BJ (cell line): ENCODE measurements at regions not wholly inside any gene's neighbourhood (a gene's known extent, or its start where the extent isn't known, plus 50 kb on each side); places are given as distances from the start of the nearest gene placed in this dataset.

ENCODE experiments used
- CTCF ChIA-PET: fragments of 350-600 bp; formaldehyde crosslinking; extraction: SDS; loops from one replicate; lab custom pipeline; 2021; ENCODE audit warnings: antibody characterized with exemption, inconsistent platforms; lab: Yijun Ruan, JAX
- POLR2A ChIA-PET: fragments of 300-600 bp; sonication (Branson Sonifier 250); formaldehyde crosslinking; extraction: SDS; loops from one replicate; lab custom pipeline; 2021; ENCODE audit warnings: antibody characterized with exemption; lab: Charles Lee
- DNase-seq: peaks from one replicate; pipeline ENCODE4 v3.0.0-alpha.2; 2011; ENCODE audit warnings: low read depth
- H3K27me3 ChIP-seq: 2 replicates; pipeline ENCODE4 v1.6.0; 2011; ENCODE audit warnings: low read length; ENCODE audit not compliant: control insufficient read depth, insufficient read depth
- H3K36me3 ChIP-seq: 2 replicates; pipeline ENCODE4 v1.5.1; 2011; ENCODE audit warnings: low read length; ENCODE audit not compliant: control insufficient read depth, insufficient read depth
- H3K4me3 ChIP-seq: 2 replicates; pipeline ENCODE4 v1.5.1; 2011; ENCODE audit warnings: low read depth, mild to moderate bottlenecking, control low read depth, low read length
- TF ChIP-seq, protein P1 (sequence below): IDR thresholded peaks from 2 replicates; pipeline ENCODE4 v1.5.1; 2011; ENCODE audit warnings: low read depth, mild to moderate bottlenecking, control low read depth, inconsistent platforms, low read length, moderate library complexity; ENCODE audit not compliant: insufficient read depth

DNA sequence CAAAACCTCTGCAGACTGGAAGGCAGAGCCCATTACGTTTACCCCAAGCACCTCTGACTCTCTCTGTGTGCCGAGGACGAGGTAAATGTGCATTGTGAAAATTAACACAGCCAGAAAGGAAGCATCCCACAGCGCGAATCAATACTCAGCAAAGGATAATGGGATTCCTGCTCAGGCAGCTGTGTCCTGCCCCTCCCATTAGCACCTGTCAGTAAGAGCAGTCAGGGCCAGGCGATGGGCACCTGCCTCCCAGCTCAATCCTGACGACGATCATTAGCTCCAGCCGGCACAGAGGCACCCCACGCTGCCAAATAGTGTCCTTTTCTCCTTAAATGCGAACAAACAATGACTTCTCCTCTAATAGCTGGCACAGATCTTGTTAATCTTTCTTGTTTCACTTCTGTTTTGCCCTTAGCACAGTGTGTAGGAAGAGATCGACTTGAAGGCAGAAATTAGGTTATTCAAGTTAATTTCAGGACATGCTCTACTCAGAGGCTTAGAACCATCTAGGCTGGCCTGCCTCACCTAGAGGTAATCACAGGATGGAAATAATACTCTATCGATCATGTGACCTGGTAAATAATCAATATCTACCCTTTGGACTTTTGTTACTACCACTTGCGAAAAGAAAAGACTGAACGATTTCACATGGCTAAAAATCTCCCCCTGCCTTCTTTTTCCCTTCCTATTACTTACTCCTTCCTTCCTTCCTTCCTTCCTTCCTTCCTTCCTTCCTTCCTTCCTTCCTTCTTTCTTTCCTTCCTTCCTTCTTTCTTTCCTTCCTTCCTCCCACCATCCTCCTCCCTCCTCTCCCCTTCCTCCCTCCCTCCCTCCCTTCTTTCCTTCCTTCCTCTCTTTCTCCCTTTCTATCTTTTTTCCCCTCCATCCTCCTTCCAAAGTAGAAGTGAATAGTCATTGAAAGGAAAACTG is 487.9 kb upstream of the ID2 start:
- CTCF ChIA-PET, result no interaction called here

DNA sequence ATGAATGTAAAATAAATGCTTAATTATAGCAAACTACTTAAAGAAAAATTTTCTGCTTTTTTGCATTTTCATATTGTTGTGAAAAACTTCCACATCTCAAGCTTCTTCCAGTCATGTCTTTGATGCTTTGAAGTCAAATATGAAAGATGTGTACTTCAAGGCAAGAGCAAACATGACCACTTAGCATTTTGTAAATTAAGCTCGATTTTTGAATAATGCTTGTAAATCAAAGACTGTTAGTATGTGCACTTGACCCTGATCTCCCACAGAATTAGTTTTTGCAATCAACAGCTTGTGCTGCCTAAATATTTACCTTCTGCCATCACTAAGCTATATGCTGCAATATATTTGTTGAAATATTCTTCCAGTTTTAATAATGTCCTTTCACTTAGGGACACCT is 486.1 kb upstream of the ID2 start:
- POLR2A ChIA-PET, result no interaction called here
- Histone ChIP-seq H3K36me3 (no peaks in the 10 kb centered on the region), H3K27me3 (no peaks in the 10 kb centered on the region), H3K4me3 (no peak overlapping the region)
- no peak for DNase-seq
- CTCF ChIA-PET, result interaction anchor here (1.0 kb wide), 1 partner anchor 422 kb away, joined by 3 read pairs; no protein-coding TSS in a partner anchor
- TF ChIP-seq, protein P1, sequence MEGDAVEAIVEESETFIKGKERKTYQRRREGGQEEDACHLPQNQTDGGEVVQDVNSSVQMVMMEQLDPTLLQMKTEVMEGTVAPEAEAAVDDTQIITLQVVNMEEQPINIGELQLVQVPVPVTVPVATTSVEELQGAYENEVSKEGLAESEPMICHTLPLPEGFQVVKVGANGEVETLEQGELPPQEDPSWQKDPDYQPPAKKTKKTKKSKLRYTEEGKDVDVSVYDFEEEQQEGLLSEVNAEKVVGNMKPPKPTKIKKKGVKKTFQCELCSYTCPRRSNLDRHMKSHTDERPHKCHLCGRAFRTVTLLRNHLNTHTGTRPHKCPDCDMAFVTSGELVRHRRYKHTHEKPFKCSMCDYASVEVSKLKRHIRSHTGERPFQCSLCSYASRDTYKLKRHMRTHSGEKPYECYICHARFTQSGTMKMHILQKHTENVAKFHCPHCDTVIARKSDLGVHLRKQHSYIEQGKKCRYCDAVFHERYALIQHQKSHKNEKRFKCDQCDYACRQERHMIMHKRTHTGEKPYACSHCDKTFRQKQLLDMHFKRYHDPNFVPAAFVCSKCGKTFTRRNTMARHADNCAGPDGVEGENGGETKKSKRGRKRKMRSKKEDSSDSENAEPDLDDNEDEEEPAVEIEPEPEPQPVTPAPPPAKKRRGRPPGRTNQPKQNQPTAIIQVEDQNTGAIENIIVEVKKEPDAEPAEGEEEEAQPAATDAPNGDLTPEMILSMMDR, result no peak

More for the DNA sequence above, 487.9 kb upstream of the ID2 start:
- TF ChIP-seq, protein P1, result no peak
- Histone ChIP-seq H3K36me3 (no peaks in the 10 kb centered on the region), H3K27me3 (no peaks in the 10 kb centered on the region), H3K4me3 (no peak overlapping the region)
- POLR2A ChIA-PET, result no interaction called here
- no peak for DNase-seq

DNA sequence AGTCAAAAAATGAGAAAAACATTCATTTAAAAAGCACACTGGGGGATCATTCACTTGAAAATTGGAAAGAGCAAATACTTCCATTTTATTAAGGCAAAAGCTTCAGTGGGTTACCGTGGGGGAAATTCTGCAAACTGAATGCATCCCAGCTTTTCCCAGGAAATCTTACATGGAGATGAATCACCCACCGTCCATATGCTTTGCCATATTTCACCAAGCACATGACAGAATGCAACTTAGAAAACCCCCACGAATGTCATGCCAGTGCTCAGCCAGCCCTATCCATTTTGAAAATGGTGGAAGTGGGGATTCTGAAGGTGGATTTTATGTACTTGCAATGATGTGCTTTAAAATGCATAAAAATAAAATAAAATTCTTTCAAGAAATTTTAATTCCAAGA is 485.5 kb upstream of the ID2 start:
- ChIA-PET POLR2A (no interaction called here), CTCF (no interaction called here)
- Histone ChIP-seq H3K4me3 (no peak overlapping the region), H3K36me3 (no peaks in the 10 kb centered on the region), H3K27me3 (no peaks in the 10 kb centered on the region)
- TF ChIP-seq, protein P1, result no peak
- DNase-seq, result no peak

DNA sequence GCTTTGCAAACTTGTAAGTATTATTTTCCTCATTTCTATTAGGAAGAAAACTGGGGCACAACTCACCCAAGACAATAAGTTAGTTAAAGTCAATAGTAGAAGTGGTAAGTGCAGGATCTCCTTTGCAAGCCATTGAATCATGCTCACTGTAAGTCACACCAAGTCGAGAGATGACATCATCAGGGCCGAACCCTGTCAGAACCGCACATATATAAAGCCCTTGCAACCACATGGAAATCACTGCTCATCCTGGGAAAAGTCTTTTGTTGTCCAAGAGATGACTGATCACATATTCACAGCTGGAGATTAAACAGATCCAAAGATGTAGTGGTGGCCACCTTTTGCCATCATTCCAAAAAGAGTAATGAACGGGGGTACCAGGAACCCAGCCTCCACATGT is 484.8 kb upstream of the ID2 start:
- H3K36me3 ChIP-seq, result no peaks in the 10 kb centered on the region
- TF ChIP-seq, protein P1, result no peak
- H3K27me3 ChIP-seq, result no peaks in the 10 kb centered on the region
- no peak for DNase-seq
- ChIA-PET POLR2A (no interaction called here), CTCF (no interaction called here)
- no peak overlapping the region for H3K4me3 ChIP-seq

DNA sequence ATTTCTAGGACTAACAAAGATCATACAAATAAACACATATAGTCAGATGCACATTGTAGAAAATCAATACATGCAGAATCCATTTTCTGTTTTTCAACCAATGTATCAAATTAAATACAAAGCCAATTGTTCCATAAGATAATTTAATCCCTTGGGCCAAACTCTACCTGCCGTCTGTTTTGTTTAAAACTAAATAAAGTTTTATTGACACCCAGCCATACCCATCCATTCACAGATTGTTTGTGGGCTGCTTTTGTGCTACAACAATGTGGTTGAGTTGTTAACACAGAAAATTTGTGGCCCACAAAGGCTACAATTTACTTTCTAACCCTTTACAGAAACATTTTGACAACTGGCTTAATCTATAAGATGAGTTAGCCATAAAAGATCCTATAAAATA is 484.0 kb upstream of the ID2 start:
- TF ChIP-seq, protein P1, result no peak
- Histone ChIP-seq H3K4me3 (no peak overlapping the region), H3K27me3 (no peaks in the 10 kb centered on the region), H3K36me3 (no peaks in the 10 kb centered on the region)
- ChIA-PET POLR2A (no interaction called here), CTCF (no interaction called here)
- DNase-seq, result no peak
